ENCODE measurements at regions not wholly inside any gene's neighbourhood (a gene's known extent, or its start where the extent isn't known, plus 50 kb on each side); places are given as distances from the start of the nearest gene placed in this dataset.

DNA sequence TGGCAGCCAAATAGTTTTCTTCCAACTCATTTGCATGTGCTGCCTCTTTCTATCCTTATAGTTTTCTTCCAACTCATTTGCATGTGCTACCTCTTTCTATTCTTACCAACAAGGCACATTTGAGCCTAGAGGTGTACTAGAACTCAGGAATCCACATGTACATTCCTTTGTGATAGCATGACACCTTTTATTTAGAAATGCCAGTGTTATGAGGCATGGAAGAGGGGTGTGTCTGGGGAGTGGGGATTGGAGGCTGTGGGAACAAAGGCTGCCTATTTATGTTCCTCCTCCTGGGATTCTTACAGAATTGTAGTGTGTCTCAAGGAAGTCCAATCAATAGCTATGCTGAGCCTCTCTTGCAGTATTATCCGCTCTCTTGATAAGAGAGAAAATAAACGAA lies 966.7 kb downstream of the PCDH17 start:
- no peak for TF ChIP-seq EZH2 (IDR thresholded peaks at IDR 0.05; ENCODE audit: borderline replicate concordance)
- TF ChIP-seq, protein P1, sequence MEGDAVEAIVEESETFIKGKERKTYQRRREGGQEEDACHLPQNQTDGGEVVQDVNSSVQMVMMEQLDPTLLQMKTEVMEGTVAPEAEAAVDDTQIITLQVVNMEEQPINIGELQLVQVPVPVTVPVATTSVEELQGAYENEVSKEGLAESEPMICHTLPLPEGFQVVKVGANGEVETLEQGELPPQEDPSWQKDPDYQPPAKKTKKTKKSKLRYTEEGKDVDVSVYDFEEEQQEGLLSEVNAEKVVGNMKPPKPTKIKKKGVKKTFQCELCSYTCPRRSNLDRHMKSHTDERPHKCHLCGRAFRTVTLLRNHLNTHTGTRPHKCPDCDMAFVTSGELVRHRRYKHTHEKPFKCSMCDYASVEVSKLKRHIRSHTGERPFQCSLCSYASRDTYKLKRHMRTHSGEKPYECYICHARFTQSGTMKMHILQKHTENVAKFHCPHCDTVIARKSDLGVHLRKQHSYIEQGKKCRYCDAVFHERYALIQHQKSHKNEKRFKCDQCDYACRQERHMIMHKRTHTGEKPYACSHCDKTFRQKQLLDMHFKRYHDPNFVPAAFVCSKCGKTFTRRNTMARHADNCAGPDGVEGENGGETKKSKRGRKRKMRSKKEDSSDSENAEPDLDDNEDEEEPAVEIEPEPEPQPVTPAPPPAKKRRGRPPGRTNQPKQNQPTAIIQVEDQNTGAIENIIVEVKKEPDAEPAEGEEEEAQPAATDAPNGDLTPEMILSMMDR (IDR thresholded peaks at IDR 0.05; ENCODE audit: poor library complexity), result no peak
- no peak for TF ChIP-seq EZH2phosphoT487 (IDR thresholded peaks at IDR 0.05; ENCODE audit: low read depth, severe bottlenecking, unreplicated experiment)
- Histone ChIP-seq H3K4me3 (no peak overlapping the region), H3K9me2 (replicated peaks; ENCODE audit: insufficient read depth) (no peaks in the 10 kb centered on the region), H4K20me1 (ENCODE audit: insufficient read depth, poor library complexity, severe bottlenecking) (no peaks in the 10 kb centered on the region), H3K4me2 (no peak overlapping the region), H3K36me3 (replicated peaks; ENCODE audit: insufficient read depth, low read depth) (no peaks in the 10 kb centered on the region), H3K9me3 (ENCODE audit: low read depth) (no peaks in the 10 kb centered on the region), H3K27me3 (no peaks in the 10 kb centered on the region), H3K27ac (no peak overlapping the region), H2AFZ (no peak overlapping the region), H3K4me1 (ENCODE audit: insufficient read depth) (no peaks in the 10 kb centered on the region), H3K79me2 (no peaks in the 10 kb centered on the region)
- no peak for DNase-seq (ENCODE audit: low spot score)
- 63% methylated on average over 2 of the region's 2 CpGs for WGBS (ENCODE audit: low lambda C conversion rate, missing lambda C conversion rate)

DNA sequence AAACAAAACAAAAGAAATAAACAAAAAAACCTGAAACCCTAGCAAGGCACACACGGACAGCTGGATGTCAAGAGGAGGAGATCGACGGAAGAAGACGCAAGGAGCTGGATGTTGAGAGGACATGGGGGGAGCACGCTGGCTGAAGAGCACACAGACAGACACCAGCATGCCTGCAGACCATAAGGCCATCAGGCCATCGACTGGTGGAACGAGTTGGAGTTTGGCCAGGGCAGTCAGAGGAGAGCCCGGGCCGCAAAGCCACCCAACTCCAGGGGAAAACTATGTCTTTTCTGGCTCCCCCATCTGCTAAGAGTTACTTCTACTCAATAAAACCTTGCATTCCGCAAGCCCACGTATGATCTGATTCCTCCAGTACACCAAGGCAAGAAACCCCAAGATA lies 979.6 kb downstream of the PCDH17 start:
- H3K4me2 ChIP-seq, result no peak overlapping the region
- no peak overlapping the region for H3K27ac ChIP-seq
- H2AFZ ChIP-seq, result no peak overlapping the region
- H3K9me2 ChIP-seq (replicated peaks; ENCODE audit: insufficient read depth), result no peaks in the 10 kb centered on the region
- no peaks in the 10 kb centered on the region for H3K27me3 ChIP-seq
- no peaks in the 10 kb centered on the region for H3K4me1 ChIP-seq (ENCODE audit: insufficient read depth)
- no peak overlapping the region for H3K4me3 ChIP-seq
- H3K79me2 ChIP-seq, result no peaks in the 10 kb centered on the region
- no peak for DNase-seq (ENCODE audit: low spot score)
- H3K9me3 ChIP-seq (ENCODE audit: low read depth), result no peaks in the 10 kb centered on the region
- TF ChIP-seq EZH2phosphoT487 (IDR thresholded peaks at IDR 0.05; ENCODE audit: low read depth, severe bottlenecking, unreplicated experiment) (no peak), EZH2 (IDR thresholded peaks at IDR 0.05; ENCODE audit: borderline replicate concordance) (no peak)
- TF ChIP-seq, protein P1 (IDR thresholded peaks at IDR 0.05; ENCODE audit: poor library complexity), result no peak
- no peaks in the 10 kb centered on the region for H4K20me1 ChIP-seq (ENCODE audit: insufficient read depth, poor library complexity, severe bottlenecking)
- WGBS (ENCODE audit: low lambda C conversion rate, missing lambda C conversion rate), result 93% methylated on average over 11 of the region's 11 CpGs
- H3K36me3 ChIP-seq (replicated peaks; ENCODE audit: insufficient read depth, low read depth), result no peaks in the 10 kb centered on the region

DNA sequence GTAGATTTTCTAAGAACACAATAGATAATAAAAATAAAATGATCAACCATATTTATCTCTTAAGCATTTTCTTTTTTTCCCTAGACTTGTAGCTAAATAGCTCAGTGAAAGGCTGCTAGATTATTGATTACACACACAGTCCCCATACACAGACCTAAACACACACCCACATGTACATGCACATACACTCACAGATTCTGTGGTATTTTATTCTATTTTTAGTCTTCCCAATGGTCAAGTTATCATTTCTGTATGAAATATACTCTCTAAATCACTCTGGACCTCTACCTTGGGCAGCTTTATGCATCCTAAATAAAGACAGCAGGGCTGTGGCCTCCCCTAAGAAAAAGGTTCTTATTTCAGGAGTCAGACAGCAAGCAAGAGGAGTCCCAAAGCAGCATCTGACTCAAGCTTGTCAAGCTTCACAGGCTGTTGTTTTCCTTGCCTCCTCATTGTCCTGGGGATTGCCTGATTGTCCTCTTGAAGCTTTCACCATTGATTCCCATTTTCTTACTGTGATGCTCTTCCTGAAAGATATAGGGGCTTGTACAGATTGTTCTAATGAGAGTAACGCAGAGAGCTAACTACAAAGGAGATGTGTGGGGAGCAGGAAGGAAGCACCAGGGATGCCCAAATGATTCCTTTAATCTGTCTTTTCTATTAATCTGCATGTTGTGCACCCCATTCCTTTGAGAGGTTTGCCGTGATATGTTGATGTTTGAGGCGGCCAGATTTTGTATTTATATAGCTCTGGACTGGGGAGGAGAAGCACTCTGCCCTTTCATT lies 986.5 kb downstream of the PCDH17 start:
- Histone ChIP-seq H3K36me3 (replicated peaks; ENCODE audit: insufficient read depth, low read depth) (no peaks in the 10 kb centered on the region), H4K20me1 (ENCODE audit: insufficient read depth, poor library complexity, severe bottlenecking) (no peaks in the 10 kb centered on the region), H3K4me1 (ENCODE audit: insufficient read depth) (no peaks in the 10 kb centered on the region), H3K27me3 (no peaks in the 10 kb centered on the region), H3K9me2 (replicated peaks; ENCODE audit: insufficient read depth) (no peaks in the 10 kb centered on the region), H3K4me2 (no peak overlapping the region), H2AFZ (no peak overlapping the region), H3K9me3 (ENCODE audit: low read depth) (no peaks in the 10 kb centered on the region), H3K27ac (no peak overlapping the region), H3K79me2 (no peaks in the 10 kb centered on the region), H3K4me3 (no peak overlapping the region)
- WGBS (ENCODE audit: low lambda C conversion rate, missing lambda C conversion rate), result 91% methylated on average over 3 of the region's 3 CpGs
- TF ChIP-seq EZH2phosphoT487 (IDR thresholded peaks at IDR 0.05; ENCODE audit: low read depth, severe bottlenecking, unreplicated experiment), result no peak
- TF ChIP-seq, protein P1 (IDR thresholded peaks at IDR 0.05; ENCODE audit: poor library complexity), result no peak
- TF ChIP-seq EZH2 (IDR thresholded peaks at IDR 0.05; ENCODE audit: borderline replicate concordance), result no peak
- no peak for DNase-seq (ENCODE audit: low spot score)

Measured in hepatocyte (in vitro differentiated cells).